DOHH2 (cell line): ENCODE measurements at regions not wholly inside any gene's neighbourhood (a gene's known extent, or its start where the extent isn't known, plus 50 kb on each side); places are given as distances from the start of the nearest gene placed in this dataset.

ENCODE experiments used
- H3F3A ChIP-seq: fragments of 200-600 bp; sonication (generic), shearing (Covaris generic); 2 replicates; pipeline ENCODE4 v1.6.0; 2016; ENCODE audit warnings: antibody characterized with exemption, mild to moderate bottlenecking; ENCODE audit not compliant: control insufficient read depth, insufficient read depth
- H3K27ac ChIP-seq: fragments of 200-600 bp; sonication (generic); 2 replicates; pipeline ENCODE4 v1.5.1; 2014; ENCODE audit warnings: low read depth, mild to moderate bottlenecking, low read length, moderate library complexity
- H3K27me3 ChIP-seq: fragments of 200-600 bp; sonication (generic); 2 replicates; pipeline ENCODE4 v1.6.1; 2014; ENCODE audit warnings: mild to moderate bottlenecking, low read length, mixed read lengths; ENCODE audit not compliant: control insufficient read depth
- H3K36me3 ChIP-seq: fragments of 200-600 bp; sonication (generic); 2 replicates; pipeline ENCODE4 v1.6.1; 2014; ENCODE audit warnings: mild to moderate bottlenecking, low read length, moderate library complexity, mixed read lengths; ENCODE audit not compliant: control insufficient read depth
- H3K4me1 ChIP-seq: fragments of 200-600 bp; sonication (generic); 2 replicates; pipeline ENCODE4 v1.6.1; 2014; ENCODE audit warnings: mild to moderate bottlenecking, low read length, mixed read lengths; ENCODE audit not compliant: control insufficient read depth
- H3K4me2 ChIP-seq: fragments of 200-600 bp; sonication (generic); 2 replicates; pipeline ENCODE4 v1.6.0; 2014; ENCODE audit warnings: mild to moderate bottlenecking, low read length, moderate library complexity
- H3K4me3 ChIP-seq: fragments of 200-600 bp; sonication (generic); 2 replicates; pipeline ENCODE4 v1.5.1; 2014; ENCODE audit warnings: mild to moderate bottlenecking, low read length, mixed read lengths
- H3K79me2 ChIP-seq: fragments of 200-600 bp; sonication (generic); 2 replicates; pipeline ENCODE4 v1.6.1; 2014; ENCODE audit warnings: mild to moderate bottlenecking, low read length, mixed read lengths; ENCODE audit not compliant: control insufficient read depth
- H3K9me2 ChIP-seq: fragments of 200-600 bp; sonication (generic); replicated peaks from 2 replicates; pipeline ENCODE4 v1.6.1; 2014; ENCODE audit warnings: mild to moderate bottlenecking, low read length, mixed read lengths; ENCODE audit not compliant: control insufficient read depth
- H3K9me3 ChIP-seq: fragments of 200-600 bp; sonication (generic); 2 replicates; pipeline ENCODE4 v1.6.1; 2014; ENCODE audit warnings: antibody characterized with exemption, low read length, mixed read lengths; ENCODE audit not compliant: control insufficient read depth, insufficient read depth
- H4K20me1 ChIP-seq: fragments of 200-600 bp; sonication (generic); 2 replicates; pipeline ENCODE4 v1.6.0; 2014; ENCODE audit warnings: low read depth, mild to moderate bottlenecking, antibody characterized with exemption, low read length, moderate library complexity; ENCODE audit not compliant: control insufficient read depth, insufficient read depth
- EZH2phosphoT487 ChIP-seq: fragments of 200-600 bp; sonication (generic); IDR thresholded peaks from 2 replicates; pipeline ENCODE4 v1.6.1; 2017; ENCODE audit warnings: borderline replicate concordance, mild to moderate bottlenecking, antibody characterized with exemption, low read length, moderate library complexity, mixed read lengths
- TF ChIP-seq, protein P1 (sequence below): fragments of 200-600 bp; sonication (generic); IDR thresholded peaks from one replicate; pipeline ENCODE4 v1.5.1; 2014; ENCODE audit warnings: antibody characterized with exemption, mild to moderate bottlenecking, low read depth, low read length; ENCODE audit not compliant: poor library complexity, severe bottlenecking

DNA sequence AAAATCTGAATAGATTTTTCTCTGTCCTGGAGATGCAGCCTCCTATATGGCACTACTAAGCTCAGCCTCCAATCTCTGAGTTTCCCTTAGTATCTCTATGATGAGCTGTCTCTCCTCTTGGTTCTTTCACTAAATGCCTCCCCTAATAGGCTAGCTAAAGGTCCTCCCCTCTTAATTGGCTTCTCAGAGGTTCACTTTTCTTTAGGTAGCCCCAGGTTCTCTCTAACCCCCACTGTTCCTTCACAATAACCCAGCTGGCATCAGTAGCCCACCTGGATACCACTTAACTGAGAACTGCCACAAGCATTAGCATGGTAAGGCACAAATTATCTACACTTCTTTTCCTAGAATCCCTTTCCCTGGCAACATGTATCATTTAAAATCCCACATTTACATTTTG, 523.2 kb downstream of the IGSF11 start:
- Histone ChIP-seq H3K4me2 (no peak overlapping the region), H3K36me3 (no peaks in the 10 kb centered on the region), H3K9me2 (no peaks in the 10 kb centered on the region), H3K4me1 (no peaks in the 10 kb centered on the region), H3K79me2 (no peaks in the 10 kb centered on the region), H3K9me3 (no peaks in the 10 kb centered on the region), H3K27ac (no peak overlapping the region), H4K20me1 (no peaks in the 10 kb centered on the region), H3F3A (no peaks in the 10 kb centered on the region), H3K4me3 (no peak overlapping the region), H3K27me3 (no peaks in the 10 kb centered on the region)
- TF ChIP-seq EZH2phosphoT487, result no peak
- TF ChIP-seq, protein P1, sequence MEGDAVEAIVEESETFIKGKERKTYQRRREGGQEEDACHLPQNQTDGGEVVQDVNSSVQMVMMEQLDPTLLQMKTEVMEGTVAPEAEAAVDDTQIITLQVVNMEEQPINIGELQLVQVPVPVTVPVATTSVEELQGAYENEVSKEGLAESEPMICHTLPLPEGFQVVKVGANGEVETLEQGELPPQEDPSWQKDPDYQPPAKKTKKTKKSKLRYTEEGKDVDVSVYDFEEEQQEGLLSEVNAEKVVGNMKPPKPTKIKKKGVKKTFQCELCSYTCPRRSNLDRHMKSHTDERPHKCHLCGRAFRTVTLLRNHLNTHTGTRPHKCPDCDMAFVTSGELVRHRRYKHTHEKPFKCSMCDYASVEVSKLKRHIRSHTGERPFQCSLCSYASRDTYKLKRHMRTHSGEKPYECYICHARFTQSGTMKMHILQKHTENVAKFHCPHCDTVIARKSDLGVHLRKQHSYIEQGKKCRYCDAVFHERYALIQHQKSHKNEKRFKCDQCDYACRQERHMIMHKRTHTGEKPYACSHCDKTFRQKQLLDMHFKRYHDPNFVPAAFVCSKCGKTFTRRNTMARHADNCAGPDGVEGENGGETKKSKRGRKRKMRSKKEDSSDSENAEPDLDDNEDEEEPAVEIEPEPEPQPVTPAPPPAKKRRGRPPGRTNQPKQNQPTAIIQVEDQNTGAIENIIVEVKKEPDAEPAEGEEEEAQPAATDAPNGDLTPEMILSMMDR, result no peak

DNA sequence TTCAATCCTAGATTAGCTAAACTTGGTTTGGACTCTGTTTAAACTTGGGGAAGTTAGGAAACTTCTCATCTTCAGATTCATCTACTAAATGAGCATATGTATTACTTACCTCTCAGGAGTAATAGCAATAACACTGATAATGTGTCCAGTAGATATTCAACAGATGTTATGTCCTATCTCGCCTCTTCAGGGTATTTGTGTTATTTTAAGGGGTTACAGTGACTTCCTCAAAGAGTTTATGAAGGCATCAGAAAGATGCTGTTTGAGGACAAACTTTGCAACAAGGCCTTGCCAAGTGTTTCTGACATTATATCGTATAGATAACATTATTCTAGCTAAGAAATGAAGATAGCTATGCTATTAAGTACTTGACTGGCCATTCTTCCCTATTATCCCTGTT, 522.3 kb downstream of the IGSF11 start:
- H3K27ac ChIP-seq, result no peak overlapping the region
- no peaks in the 10 kb centered on the region for H3K36me3 ChIP-seq
- no peaks in the 10 kb centered on the region for H4K20me1 ChIP-seq
- no peaks in the 10 kb centered on the region for H3K79me2 ChIP-seq
- TF ChIP-seq, protein P1, result no peak
- TF ChIP-seq EZH2phosphoT487, result no peak
- H3F3A ChIP-seq, result no peaks in the 10 kb centered on the region
- H3K9me2 ChIP-seq, result no peaks in the 10 kb centered on the region
- no peak overlapping the region for H3K4me2 ChIP-seq
- no peaks in the 10 kb centered on the region for H3K4me1 ChIP-seq
- no peaks in the 10 kb centered on the region for H3K27me3 ChIP-seq
- no peak overlapping the region for H3K4me3 ChIP-seq
- H3K9me3 ChIP-seq, result no peaks in the 10 kb centered on the region

DNA sequence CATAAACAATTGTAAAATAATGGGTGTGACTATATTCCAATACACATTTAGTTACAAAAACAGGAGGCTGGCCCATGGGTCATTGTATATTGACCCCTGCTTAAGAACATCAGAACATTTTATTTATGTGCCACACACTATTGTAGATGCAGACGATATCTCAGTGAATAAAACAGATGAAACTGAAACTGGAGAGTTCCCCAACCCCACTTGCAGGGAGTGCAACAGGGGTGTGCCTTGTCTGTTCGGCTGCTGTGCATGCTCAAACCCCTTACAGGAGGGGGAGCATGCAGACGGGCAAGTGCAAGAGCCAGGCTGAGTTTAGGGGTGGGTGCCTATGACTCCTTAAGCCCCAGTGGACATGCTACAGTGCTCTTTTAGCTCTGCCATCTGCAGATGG, 509.6 kb downstream of the IGSF11 start:
- no peak for TF ChIP-seq EZH2phosphoT487
- TF ChIP-seq, protein P1, result no peak
- H3K27me3 ChIP-seq, result no peaks in the 10 kb centered on the region
- H3K79me2 ChIP-seq, result no peaks in the 10 kb centered on the region
- no peaks in the 10 kb centered on the region for H3K36me3 ChIP-seq
- no peaks in the 10 kb centered on the region for H4K20me1 ChIP-seq
- no peaks in the 10 kb centered on the region for H3K9me2 ChIP-seq
- H3F3A ChIP-seq, result no peaks in the 10 kb centered on the region
- H3K4me3 ChIP-seq, result no peak overlapping the region
- H3K9me3 ChIP-seq, result no peaks in the 10 kb centered on the region
- no peaks in the 10 kb centered on the region for H3K4me1 ChIP-seq
- no peak overlapping the region for H3K27ac ChIP-seq
- no peak overlapping the region for H3K4me2 ChIP-seq
